ENCODE measurements at regions not wholly inside any gene's neighbourhood (a gene's known extent, or its start where the extent isn't known, plus 50 kb on each side); places are given as distances from the start of the nearest gene placed in this dataset.

DNA sequence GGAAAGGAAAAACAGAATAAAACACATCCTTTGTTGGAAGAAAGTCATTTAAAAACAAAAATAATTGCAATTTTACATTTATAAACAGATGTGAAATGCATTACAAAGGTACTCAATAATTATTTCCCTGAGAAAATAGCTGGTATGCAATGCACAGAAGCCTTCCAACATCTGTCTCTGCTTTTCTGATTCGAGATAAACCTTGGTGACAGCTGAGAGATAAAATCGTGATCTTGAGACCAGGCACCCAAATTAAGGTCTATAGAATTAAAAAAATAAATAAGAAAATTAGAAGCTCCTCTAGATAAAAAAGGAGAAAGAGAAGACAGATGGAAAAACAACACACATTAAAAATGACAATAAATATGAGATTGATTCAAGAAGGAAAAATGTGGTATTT is 544.0 kb downstream of the SPRY1 start:
- TF ChIP-seq EZH2phosphoT487 (IDR thresholded peaks at IDR 0.05; ENCODE audit: borderline replicate concordance, low read length), result no peak
- TF ChIP-seq, protein P1, sequence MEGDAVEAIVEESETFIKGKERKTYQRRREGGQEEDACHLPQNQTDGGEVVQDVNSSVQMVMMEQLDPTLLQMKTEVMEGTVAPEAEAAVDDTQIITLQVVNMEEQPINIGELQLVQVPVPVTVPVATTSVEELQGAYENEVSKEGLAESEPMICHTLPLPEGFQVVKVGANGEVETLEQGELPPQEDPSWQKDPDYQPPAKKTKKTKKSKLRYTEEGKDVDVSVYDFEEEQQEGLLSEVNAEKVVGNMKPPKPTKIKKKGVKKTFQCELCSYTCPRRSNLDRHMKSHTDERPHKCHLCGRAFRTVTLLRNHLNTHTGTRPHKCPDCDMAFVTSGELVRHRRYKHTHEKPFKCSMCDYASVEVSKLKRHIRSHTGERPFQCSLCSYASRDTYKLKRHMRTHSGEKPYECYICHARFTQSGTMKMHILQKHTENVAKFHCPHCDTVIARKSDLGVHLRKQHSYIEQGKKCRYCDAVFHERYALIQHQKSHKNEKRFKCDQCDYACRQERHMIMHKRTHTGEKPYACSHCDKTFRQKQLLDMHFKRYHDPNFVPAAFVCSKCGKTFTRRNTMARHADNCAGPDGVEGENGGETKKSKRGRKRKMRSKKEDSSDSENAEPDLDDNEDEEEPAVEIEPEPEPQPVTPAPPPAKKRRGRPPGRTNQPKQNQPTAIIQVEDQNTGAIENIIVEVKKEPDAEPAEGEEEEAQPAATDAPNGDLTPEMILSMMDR (IDR thresholded peaks at IDR 0.05; ENCODE audit: low read depth, low read length, poor library complexity, severe bottlenecking), result no peak

Measured in DOHH2 (cell line).